Stimulated activated CD4-positive, alpha-beta T cell treated with anti-CD3 and anti-CD28 coated beads, Interleukin-2, amount 100 ng/mL, for 24 hours (primary cell): ENCODE measurements at regions not wholly inside any gene's neighbourhood (a gene's known extent, or its start where the extent isn't known, plus 50 kb on each side); places are given as distances from the start of the nearest gene placed in this dataset.
"Not testable (repeated sequence)": the region's sequence is repeated elsewhere in the genome, so short reads cannot be mapped to it uniquely, and the experiment has no call there.

Source experiments
- DNase-seq, 2 donors: peaks; one replicate each; pipeline ENCODE4 v3.0.0-alpha.2; 2020

DNA sequence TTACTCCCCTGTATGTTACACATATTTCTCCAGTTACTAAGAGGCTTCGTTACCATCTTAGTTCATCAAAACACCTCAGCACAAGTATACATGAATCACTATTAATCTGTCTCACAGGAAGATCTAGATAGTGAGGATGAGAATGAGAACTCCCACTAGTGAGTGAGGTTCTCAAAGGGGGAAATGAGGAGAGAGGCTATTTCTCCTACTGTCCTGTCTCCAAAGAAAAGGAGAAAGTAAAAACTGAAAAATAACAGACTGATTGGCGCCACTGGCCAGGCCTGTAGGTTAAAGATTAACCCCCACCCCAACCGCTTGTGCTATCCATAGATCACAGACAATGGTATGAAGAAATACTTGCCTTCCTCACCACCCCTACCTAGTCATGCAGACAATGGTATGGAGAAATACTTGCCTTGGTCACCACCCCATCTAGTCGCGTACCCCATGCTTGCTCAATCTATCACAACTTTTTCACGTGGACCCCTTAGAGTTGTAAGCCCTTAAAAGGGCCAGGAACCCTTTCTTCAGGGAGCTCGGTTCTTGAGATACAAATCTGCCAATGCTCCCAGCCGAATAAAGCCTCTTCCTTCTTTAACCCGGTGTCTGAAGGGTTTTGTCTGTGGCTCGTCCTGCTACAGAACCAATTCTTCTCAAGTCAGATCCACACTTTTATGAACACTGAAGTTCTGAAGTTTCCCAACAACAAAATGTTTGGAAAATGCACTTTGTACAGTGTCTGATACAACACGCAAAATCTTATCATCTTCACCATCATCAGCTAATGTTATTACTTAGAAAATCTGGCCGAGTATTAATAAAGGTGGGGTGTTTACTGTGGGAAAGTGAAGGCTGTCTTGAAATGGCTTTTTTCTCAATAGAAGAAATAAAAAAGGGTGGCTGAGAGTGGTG is 598.1 kb downstream of the UQCRFS1 start:
- no peak for DNase-seq

DNA sequence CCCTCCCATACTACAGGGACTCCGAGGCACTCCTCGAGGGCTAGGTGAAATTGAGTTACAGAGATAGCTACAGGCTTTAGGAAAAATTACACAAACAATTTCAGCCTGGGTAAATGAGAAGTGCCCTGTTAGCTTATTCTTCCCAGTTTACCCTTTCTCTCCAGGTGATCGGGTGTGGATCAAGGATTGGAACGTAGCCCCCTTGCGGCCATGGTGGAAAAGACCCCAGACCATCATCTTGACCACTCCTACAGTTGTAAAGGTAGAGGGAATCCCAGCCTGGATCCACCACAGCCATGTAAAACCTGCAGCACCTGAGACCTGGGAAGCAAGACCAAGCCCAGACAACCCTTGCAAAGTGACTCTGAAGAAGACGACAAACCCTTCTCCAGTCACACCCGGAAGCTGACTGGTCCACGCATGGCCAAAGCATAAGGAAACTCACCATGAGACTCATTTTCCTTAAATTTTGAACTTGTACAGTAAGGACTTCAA is 600.6 kb downstream of the UQCRFS1 start:
- no peak for DNase-seq

- not testable (repeated sequence) for DNase-seq
These were observed 601.6 kb downstream of the UQCRFS1 start for GRCh38 chr19:28611227-28611914.

DNA sequence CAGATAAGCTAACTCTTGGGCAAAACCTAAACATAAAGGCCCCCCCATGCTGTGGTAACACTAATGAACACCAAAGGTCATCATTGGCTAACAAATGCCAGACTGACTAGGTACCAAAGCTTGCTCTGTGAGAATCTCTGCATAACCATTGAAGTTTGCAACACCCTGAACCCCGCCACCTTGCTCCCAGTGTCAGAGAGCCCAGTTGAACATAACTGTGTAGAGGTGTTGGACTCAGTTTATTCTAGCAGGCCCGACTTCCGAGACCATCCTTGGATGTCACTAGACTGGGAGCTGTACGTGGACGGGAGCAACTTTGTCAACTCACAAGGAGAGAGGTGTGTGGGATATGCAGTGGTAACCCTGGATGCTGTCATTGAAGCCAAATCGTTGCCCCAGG is 602.2 kb downstream of the UQCRFS1 start:
- DNase-seq: no peak

GRCh38 chr19:28609944-28610343 is 603.0 kb downstream of the UQCRFS1 start:
- DNase-seq: no peak

GRCh38 chr19:28609091-28609755 is 603.7 kb downstream of the UQCRFS1 start:
- no peak for DNase-seq

- DNase-seq: no peak
These were observed 604.7 kb downstream of the UQCRFS1 start for GRCh38 chr19:28608292-28608691.

DNA sequence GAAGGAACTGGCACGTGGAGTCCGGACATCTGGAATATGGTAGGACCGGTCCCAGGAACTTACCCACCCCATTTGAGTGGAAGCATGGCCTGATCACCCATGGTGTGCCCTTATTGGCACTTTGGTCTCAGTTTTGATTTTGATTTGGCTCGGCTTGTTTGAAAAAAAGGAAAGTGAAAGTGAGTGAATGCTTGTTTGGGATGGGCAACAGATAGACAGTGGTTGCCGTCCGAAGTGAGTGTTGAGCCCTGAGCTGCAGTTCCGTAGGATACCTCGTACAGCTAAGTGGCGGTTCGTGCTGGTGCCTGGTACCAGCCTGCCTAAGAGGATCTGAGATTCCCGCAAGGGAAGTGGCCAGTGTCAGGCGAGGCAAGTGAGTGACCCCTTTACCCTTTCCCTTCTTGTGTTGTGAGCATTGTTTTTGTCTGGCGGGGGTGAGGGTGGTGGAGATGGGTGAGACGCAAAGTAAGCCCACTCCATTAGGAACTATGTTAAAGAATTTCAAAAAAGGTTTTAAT is 605.8 kb downstream of the UQCRFS1 start:
- DNase-seq: no peak

DNA sequence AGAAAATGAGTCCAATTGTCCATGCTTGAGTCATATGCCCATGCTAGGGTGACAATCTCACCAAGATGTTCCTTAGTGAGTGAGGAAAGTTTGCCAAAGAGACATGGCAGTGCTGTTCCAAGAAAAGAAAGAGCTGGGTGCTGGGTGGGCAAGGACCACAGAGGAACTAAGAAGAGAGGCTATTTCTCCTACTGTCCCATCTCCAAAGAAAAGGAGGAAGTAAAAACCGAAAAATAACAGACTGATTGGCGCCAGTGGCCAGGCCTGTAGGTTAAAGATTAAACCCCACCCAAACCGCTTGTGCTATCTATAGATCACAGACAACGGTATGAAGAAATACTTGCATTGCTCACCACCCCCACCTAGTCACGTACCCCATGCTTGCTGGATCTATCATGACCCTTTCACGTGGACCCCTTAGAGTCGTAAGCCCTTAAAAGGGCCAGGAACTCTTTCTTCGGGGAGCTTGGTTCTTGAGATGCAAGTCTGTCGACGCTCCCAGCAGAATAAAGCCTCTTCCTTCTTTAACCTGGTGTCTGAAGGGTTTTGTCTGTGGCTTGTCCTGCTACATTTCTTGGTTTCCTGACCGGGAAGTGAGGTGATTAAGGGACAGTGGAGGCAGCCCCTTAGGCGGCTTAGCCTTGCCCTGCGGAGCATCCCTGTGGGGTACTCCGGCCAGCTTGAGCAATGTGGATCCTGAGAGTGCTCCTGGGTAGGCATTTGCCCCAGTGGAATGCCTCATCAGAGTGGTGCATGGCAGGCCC is 606.5 kb downstream of the UQCRFS1 start:
- DNase-seq: no peak

GRCh38 chr19:28605501-28606268 is 607.3 kb downstream of the UQCRFS1 start:
- no peak for DNase-seq

DNA sequence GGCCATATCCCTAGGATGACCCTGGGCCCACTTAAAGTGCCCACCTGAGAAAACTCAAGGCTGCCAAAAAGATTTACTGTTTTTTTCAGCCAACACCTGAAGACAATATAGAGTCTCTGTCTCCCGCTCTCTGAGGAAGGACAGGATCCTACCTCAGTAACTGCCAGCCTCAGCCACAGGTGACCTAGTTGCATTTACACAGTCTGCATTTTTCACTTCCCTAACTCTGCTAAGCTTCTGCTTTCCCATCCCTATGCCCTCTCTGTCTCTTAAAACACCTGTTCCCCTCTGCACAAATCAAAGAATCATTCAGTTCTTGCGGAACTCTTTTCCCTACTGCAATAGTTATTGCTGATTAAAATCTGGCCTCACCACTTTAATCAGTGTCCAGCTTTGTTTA is 609.5 kb downstream of the UQCRFS1 start:
- DNase-seq: no peak

DNA sequence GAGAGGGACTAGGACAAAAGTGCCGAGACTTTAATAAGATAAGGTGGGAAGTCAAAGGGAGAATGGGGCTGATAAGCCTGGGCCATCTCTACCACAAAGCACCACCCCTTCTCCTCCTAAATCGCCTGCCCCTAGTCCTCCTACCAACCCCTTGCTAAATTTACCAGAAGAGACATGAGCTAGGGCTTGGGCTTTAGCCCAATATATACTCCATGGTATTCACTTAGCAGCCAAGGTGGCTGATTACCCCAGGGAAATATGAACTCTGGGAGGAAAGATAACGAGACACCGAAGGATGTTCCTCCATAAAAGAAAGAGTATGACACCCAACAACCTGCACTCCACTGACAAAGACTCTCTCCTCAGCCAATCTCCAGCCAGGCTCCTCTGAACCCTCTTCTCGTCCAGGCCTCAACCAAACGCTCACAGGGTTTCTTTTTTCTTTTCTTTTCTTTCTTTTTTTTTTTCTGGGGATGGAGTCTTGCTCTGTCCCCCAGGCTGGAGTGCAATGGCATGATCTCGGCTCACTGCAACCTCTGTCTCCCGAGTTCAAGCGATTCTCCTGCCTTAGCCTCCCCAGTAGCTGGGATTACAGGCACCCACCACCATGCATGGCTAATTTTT is 610.2 kb downstream of the UQCRFS1 start:
- DNase-seq: no peak

DNA sequence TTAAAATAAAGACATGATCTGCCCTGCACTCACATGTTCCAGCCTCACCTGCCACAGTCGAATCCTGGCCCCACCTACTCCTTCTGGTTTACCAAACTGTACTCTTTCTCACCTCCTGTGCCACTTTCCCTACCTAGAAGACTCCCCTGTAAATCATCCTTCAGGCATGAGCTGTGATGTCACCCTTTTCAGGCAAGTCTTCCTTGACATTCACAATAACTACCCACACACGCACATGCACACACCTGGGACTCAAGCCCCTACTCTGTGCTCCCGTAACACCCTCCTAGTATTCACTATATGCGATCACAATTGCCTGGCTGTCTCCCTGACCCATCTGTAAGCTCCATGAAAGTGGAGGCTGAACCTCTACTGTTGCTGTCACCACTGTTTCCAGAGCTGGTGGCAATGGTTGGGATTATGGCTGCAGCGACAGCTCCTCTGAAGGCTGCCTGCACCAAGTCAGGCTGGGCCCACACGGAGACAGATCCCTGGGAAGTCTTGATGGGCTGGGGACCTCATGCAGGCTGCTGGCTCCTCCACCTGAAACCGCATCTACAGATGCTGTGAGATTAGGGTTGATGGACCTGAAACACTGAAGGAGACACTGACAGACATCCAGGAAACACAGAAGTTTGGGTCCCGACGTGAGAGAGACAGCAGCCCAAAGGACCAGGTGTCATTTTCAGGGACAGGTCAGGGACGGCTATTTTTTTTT is 611.1 kb downstream of the UQCRFS1 start:
- no peak for DNase-seq

GRCh38 chr19:28598861-28599260 is 614.1 kb downstream of the UQCRFS1 start:
- no peak for DNase-seq

DNA sequence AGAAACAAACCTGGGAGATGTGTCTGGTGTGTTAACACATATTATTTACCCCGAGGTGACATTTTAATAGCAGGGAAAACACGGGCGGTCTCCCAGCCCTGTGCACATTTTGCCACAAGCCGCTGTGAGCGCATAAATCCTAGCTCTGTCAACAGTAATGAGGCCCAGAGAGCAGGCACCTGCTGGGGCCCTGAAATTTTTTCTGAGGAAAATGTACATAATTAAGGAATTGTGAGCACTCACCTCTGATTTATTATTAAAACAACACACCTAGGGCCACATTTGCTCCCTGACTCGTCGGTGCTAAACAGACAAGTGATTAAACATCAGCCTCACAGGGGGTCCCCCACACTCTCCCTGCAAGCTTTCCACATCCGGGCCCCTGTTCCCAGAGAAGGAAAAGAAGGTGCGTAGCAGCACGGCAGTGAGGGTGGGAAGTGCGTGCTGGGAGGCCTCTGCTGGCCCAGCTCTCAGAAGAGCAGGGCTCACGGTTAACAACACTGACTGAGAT is 616.3 kb downstream of the UQCRFS1 start:
- no peak for DNase-seq

DNA sequence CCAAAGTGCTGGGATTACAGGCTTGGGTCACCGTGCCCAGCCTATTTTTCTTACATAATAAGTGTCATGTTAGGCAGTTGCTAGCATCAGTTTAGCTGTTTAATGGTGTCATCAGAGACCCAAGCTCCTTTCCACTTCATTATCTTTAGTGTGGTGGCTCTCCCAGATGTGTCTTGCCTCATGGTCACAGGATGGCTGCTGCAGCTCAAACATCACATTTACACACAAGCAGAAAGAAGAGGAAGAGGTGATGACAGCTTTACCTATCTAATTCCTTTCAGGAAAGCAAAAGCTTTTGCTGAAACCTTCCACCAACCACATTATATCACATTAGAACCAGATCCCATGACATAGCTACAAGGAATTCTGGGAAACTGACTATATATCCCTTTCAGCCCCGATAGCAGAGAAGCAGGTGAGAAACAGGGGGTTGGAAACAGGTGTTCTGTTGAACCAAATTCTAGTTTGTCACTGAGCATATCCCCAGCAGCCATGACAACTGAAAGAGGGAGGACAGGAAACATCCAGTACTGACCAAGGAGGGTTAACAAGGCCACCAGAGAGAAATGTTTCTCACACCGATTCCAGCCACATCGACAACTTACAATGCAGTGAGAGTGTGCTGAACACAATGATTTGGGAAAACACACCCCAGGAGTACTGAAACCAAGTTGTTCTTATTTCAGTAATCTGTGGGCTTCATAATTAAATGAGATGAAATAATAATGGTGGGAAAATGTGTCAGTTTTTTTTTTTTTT is 617.0 kb downstream of the UQCRFS1 start:
- no peak for DNase-seq

GRCh38 chr19:28594737-28595136 is 618.2 kb downstream of the UQCRFS1 start:
- no peak for DNase-seq

DNA sequence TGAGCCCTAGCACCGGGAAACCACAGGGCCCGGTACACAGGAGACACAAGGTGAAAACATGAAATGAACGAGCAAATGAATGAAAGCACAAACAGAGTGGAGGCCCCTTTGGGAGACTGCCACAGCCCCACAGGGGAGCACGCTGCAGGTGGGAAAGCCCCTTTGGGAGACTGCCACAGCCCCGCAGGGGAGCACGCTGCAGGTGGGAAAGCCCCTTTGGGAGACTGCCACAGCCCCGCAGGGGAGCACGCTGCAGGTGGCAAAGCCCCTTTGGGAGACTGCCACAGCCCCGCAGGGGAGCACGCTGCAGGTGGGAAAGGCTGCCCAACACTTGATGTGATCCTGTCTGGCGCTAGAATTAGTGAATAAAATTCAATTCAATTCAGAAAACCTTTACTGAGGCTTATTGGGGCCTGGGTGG is 623.0 kb downstream of the UQCRFS1 start:
- not testable (repeated sequence) for DNase-seq

GRCh38 chr19:28586474-28586873 is 626.5 kb downstream of the UQCRFS1 start:
- no peak for DNase-seq
